Astrocyte of the cerebellum (primary cell): ENCODE measurements at regions not wholly inside any gene's neighbourhood (a gene's known extent, or its start where the extent isn't known, plus 50 kb on each side); places are given as distances from the start of the nearest gene placed in this dataset.

Experiments used
- DNase-seq: peaks from one replicate; pipeline ENCODE4 v3.0.0-alpha.2; 2011; ENCODE audit warnings: low read depth
- H3K4me3 ChIP-seq: 2 replicates; pipeline ENCODE4 v1.5.1; 2011; ENCODE audit warnings: mild to moderate bottlenecking, low read depth, low read length, moderate library complexity
- in situ Hi-C: cut with HindIII; loops from 2 replicates; pipeline ENCODE4 v1.10.0; 2017; ENCODE audit warnings: low sequenced_read_pairs
- TF ChIP-seq, protein P1 (sequence below): IDR thresholded peaks from 2 replicates; pipeline ENCODE4 v1.5.1; 2012; ENCODE audit warnings: low read length, low read depth, moderate library complexity, mild to moderate bottlenecking; ENCODE audit errors: missing control alignments

- DNase-seq = no peak
- no peak overlapping the region for H3K4me3 ChIP-seq
Observed at GRCh38 chr12:62103748-62104147, 156.5 kb upstream of the USP15 start.

DNA sequence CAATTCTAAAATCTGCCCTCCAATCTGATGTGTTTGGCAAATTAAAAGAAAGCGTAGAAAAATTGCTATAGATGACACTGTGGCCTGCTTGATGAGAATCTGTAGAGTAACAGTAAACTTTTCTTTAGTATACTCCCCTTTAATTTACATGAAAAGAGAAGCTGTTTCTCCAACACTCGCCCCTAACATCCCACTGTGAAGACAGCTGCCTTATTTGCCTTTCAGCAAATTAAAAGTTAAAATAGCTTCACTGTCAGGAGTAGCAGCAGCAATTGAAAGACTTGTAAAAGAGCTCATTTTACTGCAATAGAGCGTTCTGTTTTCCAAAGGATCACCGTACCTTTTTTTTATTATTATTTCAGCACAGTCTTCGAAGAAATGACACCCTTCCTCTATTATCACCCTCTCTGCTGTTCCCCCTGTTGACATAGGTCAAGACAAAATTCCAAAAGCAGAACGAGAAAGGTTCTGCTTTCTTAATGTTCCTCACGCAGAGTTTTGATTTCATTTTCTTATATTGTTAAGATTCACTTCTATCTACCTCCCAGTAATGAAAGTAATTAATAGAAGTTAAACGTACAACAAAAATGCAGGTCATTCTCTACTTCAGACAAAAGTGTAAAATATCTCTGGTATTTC, 153.5 kb upstream of the USP15 start:
- TF ChIP-seq, protein P1, sequence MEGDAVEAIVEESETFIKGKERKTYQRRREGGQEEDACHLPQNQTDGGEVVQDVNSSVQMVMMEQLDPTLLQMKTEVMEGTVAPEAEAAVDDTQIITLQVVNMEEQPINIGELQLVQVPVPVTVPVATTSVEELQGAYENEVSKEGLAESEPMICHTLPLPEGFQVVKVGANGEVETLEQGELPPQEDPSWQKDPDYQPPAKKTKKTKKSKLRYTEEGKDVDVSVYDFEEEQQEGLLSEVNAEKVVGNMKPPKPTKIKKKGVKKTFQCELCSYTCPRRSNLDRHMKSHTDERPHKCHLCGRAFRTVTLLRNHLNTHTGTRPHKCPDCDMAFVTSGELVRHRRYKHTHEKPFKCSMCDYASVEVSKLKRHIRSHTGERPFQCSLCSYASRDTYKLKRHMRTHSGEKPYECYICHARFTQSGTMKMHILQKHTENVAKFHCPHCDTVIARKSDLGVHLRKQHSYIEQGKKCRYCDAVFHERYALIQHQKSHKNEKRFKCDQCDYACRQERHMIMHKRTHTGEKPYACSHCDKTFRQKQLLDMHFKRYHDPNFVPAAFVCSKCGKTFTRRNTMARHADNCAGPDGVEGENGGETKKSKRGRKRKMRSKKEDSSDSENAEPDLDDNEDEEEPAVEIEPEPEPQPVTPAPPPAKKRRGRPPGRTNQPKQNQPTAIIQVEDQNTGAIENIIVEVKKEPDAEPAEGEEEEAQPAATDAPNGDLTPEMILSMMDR = no peak
- in situ Hi-C loops = no loop called here
- H3K4me3 ChIP-seq = no peak overlapping the region
- DNase-seq = no peak

More at GRCh38 chr12:62103748-62104147, 156.5 kb upstream of the USP15 start:
- TF ChIP-seq, protein P1 = no peak
- in situ Hi-C loops = no loop called here

DNA sequence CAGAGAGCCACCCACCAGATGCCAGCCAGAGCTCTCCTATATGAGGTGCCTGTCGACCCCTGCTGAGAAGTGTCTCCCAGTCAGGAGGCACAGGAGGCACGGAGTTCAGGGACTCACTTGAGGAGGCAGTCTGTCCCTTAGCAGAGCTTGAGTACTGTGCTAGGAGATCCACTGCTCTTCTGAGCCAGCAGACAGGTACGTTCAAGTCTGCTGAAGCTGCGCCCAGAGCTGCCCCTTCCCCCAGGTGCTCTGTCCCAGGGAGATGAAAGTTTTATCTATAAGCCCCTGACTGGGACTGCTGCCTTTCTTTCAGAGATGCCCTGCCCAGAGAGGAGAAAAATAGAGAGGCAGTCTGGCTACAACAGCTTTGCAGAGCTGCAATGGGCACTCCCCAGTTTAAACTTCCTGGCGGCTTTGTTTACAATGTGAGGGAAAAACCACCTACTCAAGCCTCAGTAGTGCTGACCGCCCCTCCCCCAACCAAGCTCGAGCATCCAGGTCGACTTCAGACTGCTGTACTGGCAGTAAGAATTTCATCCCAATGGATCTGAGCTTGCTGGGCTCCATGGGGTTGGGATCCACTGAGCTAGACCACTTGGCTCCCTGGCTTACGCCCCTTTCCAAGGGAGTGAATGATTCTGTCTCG, 146.7 kb upstream of the USP15 start:
- no peak overlapping the region for H3K4me3 ChIP-seq
- in situ Hi-C loops = no loop called here
- TF ChIP-seq, protein P1 = no peak
- DNase-seq = no peak

DNA sequence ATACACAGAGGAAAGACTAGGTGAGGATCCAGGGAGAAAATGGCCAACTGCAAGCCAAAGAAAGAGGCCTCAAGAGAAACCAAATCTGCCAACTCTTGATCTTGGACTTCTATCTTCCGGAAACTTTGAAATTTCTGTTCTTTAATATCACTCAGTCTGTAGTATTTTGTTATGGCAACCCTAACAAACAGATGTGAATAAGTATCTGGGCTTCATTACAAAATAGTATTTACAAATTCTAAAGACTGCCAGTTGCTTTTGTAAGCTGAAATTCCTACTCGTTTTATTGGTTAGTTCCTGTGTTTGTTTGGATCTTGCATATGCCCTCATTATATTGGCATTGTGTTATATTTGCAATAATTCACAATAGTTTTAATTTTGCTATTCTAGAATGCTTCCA, 143.2 kb upstream of the USP15 start:
- no peak for DNase-seq
- in situ Hi-C loops = no loop called here
- no peak overlapping the region for H3K4me3 ChIP-seq
- TF ChIP-seq, protein P1 = no peak

DNA sequence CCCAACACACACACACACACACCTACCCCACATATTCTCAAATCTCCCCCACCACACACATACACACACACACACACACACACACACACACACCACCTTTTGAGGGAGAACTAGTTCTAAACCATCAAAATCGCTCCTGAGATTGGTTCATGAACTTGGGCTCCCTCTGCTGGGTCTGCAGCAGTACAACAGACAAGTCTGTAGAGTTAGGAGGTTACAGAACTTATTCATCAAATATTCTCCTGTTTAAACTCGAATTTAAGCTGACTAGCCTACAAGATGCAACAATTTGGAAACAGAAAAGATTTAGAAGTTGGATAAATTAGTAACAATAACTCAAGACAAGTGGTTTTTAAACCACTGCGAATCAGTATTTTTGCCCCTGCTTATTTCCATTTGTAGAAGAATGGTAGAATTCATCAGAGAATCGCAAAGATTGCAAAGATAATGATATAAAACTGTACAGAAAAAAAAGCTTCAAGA, 136.4 kb upstream of the USP15 start:
- in situ Hi-C loops = no loop called here
- TF ChIP-seq, protein P1 = peak; percentile 89
- DNase-seq = peak; percentile 19
- no peak overlapping the region for H3K4me3 ChIP-seq

GRCh38 chr12:62127516-62127915, 132.7 kb upstream of the USP15 start:
- in situ Hi-C loops = no loop called here
- no peak for DNase-seq
- TF ChIP-seq, protein P1 = no peak
- no peak overlapping the region for H3K4me3 ChIP-seq
